A549 (cell line): ENCODE measurements at regions not wholly inside any gene's neighbourhood (a gene's known extent, or its start where the extent isn't known, plus 50 kb on each side); places are given as distances from the start of the nearest gene placed in this dataset.

Source experiments
- ATAC-seq, 2 experiments: fragments of 200-7000 bp in 1 of 2; fragments of >200 bp in 1 of 2; cut with Nextera tagmentation in 1 of 2; cut with Tn5 transposase in 1 of 2; 3 replicates each; pipeline versions ENCODE4 v1.8.0 to v1.9.1; 2018 to 2020; ENCODE audit warnings: mild to moderate bottlenecking in 1 of 2, moderate library complexity in 1 of 2
- CTCF ChIA-PET: fragments of 300-600 bp; sonication (Branson Sonifier 250); formaldehyde crosslinking; extraction: SDS; loops from one replicate; lab custom pipeline; 2021; ENCODE audit warnings: antibody characterized with exemption, inconsistent platforms; lab: Yijun Ruan, JAX
- POLR2A ChIA-PET: fragments of 350-600 bp; formaldehyde crosslinking; extraction: SDS; loops from one replicate; lab custom pipeline; 2021; ENCODE audit warnings: antibody characterized with exemption, inconsistent platforms; lab: Yijun Ruan, JAX
- DNase-seq, 2 experiments: peaks; one replicate each; pipeline versions ENCODE4 v3.0.0 to v3.0.0-alpha.2; 2011 to 2016; ENCODE audit warnings: low read depth in 1 of 2, low spot score in 1 of 2
- FAIRE-seq: peaks from 2 replicates; lab custom pipeline; 2011; peaks lifted over from hg19 to GRCh38; lab: Jason Lieb, UNC
- H3K27ac ChIP-seq, 2 experiments: fragments of >200 bp; sonication (Bioruptor Twin); formaldehyde crosslinking; 3 replicates each; pipeline ENCODE4 v1.5.1; 2016 to 2017
- H3K4me1 ChIP-seq: fragments of >200 bp; sonication (Bioruptor Twin); formaldehyde crosslinking; 3 replicates; pipeline ENCODE4 v1.6.1; 2016
- H3K4me2 ChIP-seq: fragments of >200 bp; sonication (Bioruptor Twin); formaldehyde crosslinking; 3 replicates; pipeline ENCODE4 v1.6.1; 2016
- H3K4me3 ChIP-seq: fragments of >200 bp; sonication (Bioruptor Twin); formaldehyde crosslinking; 3 replicates; pipeline ENCODE4 v1.5.1; 2016
- H3K9me3 ChIP-seq: fragments of >200 bp; sonication (Bioruptor Twin); formaldehyde crosslinking; 3 replicates; pipeline ENCODE4 v1.6.1; 2016
- BHLHE40 ChIP-seq: IDR thresholded peaks from 2 replicates; pipeline ENCODE4 v1.6.1; 2012; ENCODE audit warnings: low read depth, low read length, inconsistent platforms
- CBX8 ChIP-seq: fragments of 200-600 bp; sonication (generic); IDR thresholded peaks from 2 replicates; pipeline ENCODE4 v1.6.1; 2016
- CEBPB ChIP-seq, 2 experiments: fragments of >200 bp in 1 of 2; sonication (Bioruptor Twin) in 1 of 2; formaldehyde crosslinking in 1 of 2; IDR thresholded peaks; 2 replicates each; pipeline ENCODE4 v1.6.1; 2012 to 2016
- CHD4 ChIP-seq: fragments of 200-600 bp; sonication (generic); IDR thresholded peaks from 2 replicates; pipeline ENCODE4 v1.6.1; 2016; ENCODE audit warnings: antibody characterized with exemption, mild to moderate bottlenecking, borderline replicate concordance
- EHF ChIP-seq: fragments of 250-450 bp; sonication (Bioruptor Pico); IDR thresholded peaks from 2 replicates; pipeline ENCODE4 v1.5.0; 2020; ENCODE audit warnings: mild to moderate bottlenecking
- EHMT2 ChIP-seq: fragments of 200-600 bp; sonication (generic); IDR thresholded peaks from 2 replicates; pipeline ENCODE4 v1.6.1; 2016; ENCODE audit warnings: antibody characterized with exemption, low read depth, mild to moderate bottlenecking, moderate library complexity
- EP300 ChIP-seq, 2 experiments: fragments of >200 bp; sonication (Bioruptor Twin); formaldehyde crosslinking; IDR thresholded peaks; 2 replicates in 1 of 2; 3 replicates in 1 of 2; pipeline ENCODE4 v1.6.1; 2016 to 2017
- ESRRA ChIP-seq: fragments of 150-350 bp; IDR thresholded peaks from 2 replicates; pipeline ENCODE4 v1.6.1; 2014; ENCODE audit warnings: mild to moderate bottlenecking, low read length, borderline replicate concordance
- FOSB ChIP-seq: fragments of 250-450 bp; sonication (Bioruptor Pico); IDR thresholded peaks from 2 replicates; pipeline ENCODE4 v1.5.0; 2020; ENCODE audit warnings: mild to moderate bottlenecking, moderate library complexity
- FOXS1 ChIP-seq: fragments of 250-450 bp; sonication (Bioruptor Pico); IDR thresholded peaks from 2 replicates; pipeline ENCODE4 v1.5.0; 2020; ENCODE audit warnings: mild to moderate bottlenecking, moderate library complexity
- GATA3 ChIP-seq: IDR thresholded peaks from 2 replicates; pipeline ENCODE4 v1.6.1; 2012; ENCODE audit warnings: borderline replicate concordance
- HDAC2 ChIP-seq: fragments of 200-600 bp; sonication (generic); IDR thresholded peaks from 2 replicates; pipeline ENCODE4 v1.6.1; 2016
- HOXB13 ChIP-seq: fragments of 250-450 bp; sonication (Bioruptor Pico); IDR thresholded peaks from 2 replicates; pipeline ENCODE4 v1.5.0; 2020; ENCODE audit warnings: low read depth, mild to moderate bottlenecking, moderate library complexity
- HOXB5 ChIP-seq: fragments of 250-450 bp; sonication (Bioruptor Pico); IDR thresholded peaks from 2 replicates; pipeline ENCODE4 v1.5.0; 2020; ENCODE audit warnings: mild to moderate bottlenecking, moderate library complexity
- JUN ChIP-seq, 2 experiments: fragments of >200 bp; sonication (Bioruptor Twin); formaldehyde crosslinking; IDR thresholded peaks; 2 replicates in 1 of 2; 3 replicates in 1 of 2; pipeline ENCODE4 v1.6.1; 2016 to 2017
- JUNB ChIP-seq: fragments of >200 bp; sonication (Bioruptor Twin); formaldehyde crosslinking; IDR thresholded peaks from 2 replicates; pipeline ENCODE4 v1.6.1; 2016
- KDM1A ChIP-seq: fragments of 200-600 bp; sonication (generic); IDR thresholded peaks from 2 replicates; pipeline ENCODE4 v1.6.1; 2016; ENCODE audit warnings: low read depth, mild to moderate bottlenecking
- KDM5A ChIP-seq: fragments of 200-600 bp; sonication (generic); IDR thresholded peaks from 2 replicates; pipeline ENCODE4 v1.6.1; 2016; ENCODE audit warnings: antibody characterized with exemption, mild to moderate bottlenecking
- NFE2L2 ChIP-seq: fragments of 150-350 bp; conservative IDR thresholded peaks from 2 replicates; pipeline ENCODE4 v1.6.1; 2014; ENCODE audit warnings: low read length
- POLR2A ChIP-seq: IDR thresholded peaks from 2 replicates; pipeline ENCODE4 v1.6.1; 2012; ENCODE audit warnings: mild to moderate bottlenecking, low read length
- RARB ChIP-seq: fragments of 250-450 bp; sonication (Bioruptor Pico); IDR thresholded peaks from 2 replicates; pipeline ENCODE4 v1.8.0; 2021; ENCODE audit warnings: mild to moderate bottlenecking, moderate library complexity
- RCOR1 ChIP-seq: fragments of 150-350 bp; IDR thresholded peaks from 2 replicates; pipeline ENCODE4 v1.6.1; 2014; ENCODE audit warnings: antibody characterized with exemption, low read length, low read depth
- TFCP2L1 ChIP-seq: fragments of 250-450 bp; sonication (Bioruptor Pico); IDR thresholded peaks from 2 replicates; pipeline ENCODE4 v1.5.0; 2021; ENCODE audit warnings: mild to moderate bottlenecking
- TP53 ChIP-seq: fragments of 250-450 bp; sonication (Bioruptor Pico); IDR thresholded peaks from 2 replicates; pipeline ENCODE4 v1.5.0; 2021; ENCODE audit warnings: mild to moderate bottlenecking, moderate library complexity
- ZC3H11A ChIP-seq: fragments of 450-650 bp; IDR thresholded peaks from 2 replicates; pipeline ENCODE4 v1.6.1; 2014; ENCODE audit warnings: antibody characterized with exemption, mild to moderate bottlenecking
- ZNF302 ChIP-seq: fragments of 250-450 bp; sonication (Bioruptor Pico); IDR thresholded peaks from 2 replicates; pipeline ENCODE4 v1.9.0; 2021; ENCODE audit warnings: inconsistent platforms, mild to moderate bottlenecking, moderate library complexity
- ZSCAN20 ChIP-seq: fragments of 250-450 bp; sonication (Bioruptor Pico); IDR thresholded peaks from 2 replicates; pipeline ENCODE4 v1.8.0; 2022; ENCODE audit warnings: mild to moderate bottlenecking, moderate library complexity
- WGBS: methylation state at CpG from one replicate; pipeline ENCODE4 v1.1.6; 2017; ENCODE audit errors: missing lambda C conversion rate; 5-methylcytosine and 5-hydroxymethylcytosine counted together
- TF ChIP-seq, protein P1 (sequence below): IDR thresholded peaks from 2 replicates; pipeline ENCODE4 v1.6.1; 2012; ENCODE audit warnings: low read depth, borderline replicate concordance

DNA sequence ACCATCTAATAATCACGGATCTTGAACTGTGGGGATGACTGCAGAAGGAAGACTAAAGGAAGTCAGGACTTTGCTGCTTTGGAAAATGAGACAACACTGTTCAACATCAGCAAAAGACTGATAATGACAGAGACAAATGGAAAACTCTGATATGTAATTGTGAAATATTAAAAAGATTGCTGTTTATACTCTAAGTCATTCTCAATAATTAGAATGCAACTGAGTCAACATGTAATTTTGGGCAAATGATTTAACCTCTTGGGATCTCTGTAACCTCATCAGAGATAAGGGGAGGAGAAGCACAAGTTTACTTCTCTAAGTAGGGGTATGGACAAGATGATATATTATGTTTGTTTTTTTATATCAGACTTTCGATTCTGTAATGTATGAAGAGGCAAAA lies 121.9 kb downstream of the GASK1B start:
- POLR2A ChIA-PET = no interaction called here
- ATAC-seq (no peak), FAIRE-seq (no peak), DNase-seq (no peak)
- Histone ChIP-seq H3K27ac (no peak overlapping the region), H3K4me2 (no peak overlapping the region), H3K9me3 (no peaks in the 10 kb centered on the region), H3K4me3 (no peak overlapping the region), H3K4me1 (no peaks in the 10 kb centered on the region)
- TF ChIP-seq, protein P1, sequence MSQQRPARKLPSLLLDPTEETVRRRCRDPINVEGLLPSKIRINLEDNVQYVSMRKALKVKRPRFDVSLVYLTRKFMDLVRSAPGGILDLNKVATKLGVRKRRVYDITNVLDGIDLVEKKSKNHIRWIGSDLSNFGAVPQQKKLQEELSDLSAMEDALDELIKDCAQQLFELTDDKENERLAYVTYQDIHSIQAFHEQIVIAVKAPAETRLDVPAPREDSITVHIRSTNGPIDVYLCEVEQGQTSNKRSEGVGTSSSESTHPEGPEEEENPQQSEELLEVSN = no peak
- no peak for TF ChIP-seq EP300 (IDR thresholded peaks at IDR 0.05)
- TF ChIP-seq ZSCAN20 (CRISPR knock-in tag) = no peak
- TF ChIP-seq KDM5A = no peak
- no peak for TF ChIP-seq HDAC2
- no peak for TF ChIP-seq BHLHE40
- TF ChIP-seq ZNF302 (CRISPR knock-in tag) = no peak
- TF ChIP-seq EHMT2 = no peak
- TF ChIP-seq JUNB = no peak
- no peak for TF ChIP-seq CEBPB (IDR thresholded peaks at IDR 0.05)
- TF ChIP-seq RCOR1 = no peak
- TF ChIP-seq TFCP2L1 = no peak
- TF ChIP-seq FOSB (CRISPR knock-in tag) = no peak
- TF ChIP-seq HOXB5 (CRISPR knock-in tag) = no peak
- no peak for TF ChIP-seq RARB (CRISPR knock-in tag)
- TF ChIP-seq CBX8 = no peak
- no peak for TF ChIP-seq FOXS1 (CRISPR knock-in tag)
- 31% methylated on average over 2 of the region's 2 CpGs for WGBS
- CTCF ChIA-PET = no interaction called here

DNA sequence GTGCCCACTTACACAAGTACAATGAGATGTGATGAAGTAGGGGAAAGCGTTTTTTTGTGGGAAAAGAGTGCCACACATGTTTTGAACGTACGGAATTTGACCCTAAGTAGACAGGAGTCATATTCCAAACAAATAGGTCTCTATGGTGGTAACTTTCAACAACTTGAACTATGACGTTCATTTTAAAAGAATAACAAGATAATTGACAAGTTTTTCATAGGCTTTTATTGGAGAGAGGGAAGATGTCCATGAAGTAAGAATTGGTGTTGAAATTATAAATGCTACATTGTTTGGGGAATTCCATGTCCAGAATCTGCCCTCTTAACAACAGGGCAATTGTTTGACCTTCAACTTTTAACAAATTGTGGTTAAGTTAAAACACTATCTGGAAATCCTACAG lies 126.5 kb downstream of the GASK1B start:
- Histone ChIP-seq H3K27ac (no peak overlapping the region), H3K9me3 (no peaks in the 10 kb centered on the region), H3K4me1 (no peaks in the 10 kb centered on the region), H3K4me3 (no peak overlapping the region), H3K4me2 (no peak overlapping the region)
- no peak for FAIRE-seq
- POLR2A ChIA-PET = no interaction called here
- no peak for TF ChIP-seq GATA3
- no peak for TF ChIP-seq NFE2L2
- TF ChIP-seq POLR2A = no peak
- no peak for TF ChIP-seq CHD4
- no peak for TF ChIP-seq KDM1A
- no peak for TF ChIP-seq FOXS1 (CRISPR knock-in tag)
- TF ChIP-seq ESRRA = no peak
- DNase-seq = no peak
- WGBS = 58% methylated on average over 4 of the region's 4 CpGs
- ATAC-seq = no peak
- CTCF ChIA-PET = no interaction called here

DNA sequence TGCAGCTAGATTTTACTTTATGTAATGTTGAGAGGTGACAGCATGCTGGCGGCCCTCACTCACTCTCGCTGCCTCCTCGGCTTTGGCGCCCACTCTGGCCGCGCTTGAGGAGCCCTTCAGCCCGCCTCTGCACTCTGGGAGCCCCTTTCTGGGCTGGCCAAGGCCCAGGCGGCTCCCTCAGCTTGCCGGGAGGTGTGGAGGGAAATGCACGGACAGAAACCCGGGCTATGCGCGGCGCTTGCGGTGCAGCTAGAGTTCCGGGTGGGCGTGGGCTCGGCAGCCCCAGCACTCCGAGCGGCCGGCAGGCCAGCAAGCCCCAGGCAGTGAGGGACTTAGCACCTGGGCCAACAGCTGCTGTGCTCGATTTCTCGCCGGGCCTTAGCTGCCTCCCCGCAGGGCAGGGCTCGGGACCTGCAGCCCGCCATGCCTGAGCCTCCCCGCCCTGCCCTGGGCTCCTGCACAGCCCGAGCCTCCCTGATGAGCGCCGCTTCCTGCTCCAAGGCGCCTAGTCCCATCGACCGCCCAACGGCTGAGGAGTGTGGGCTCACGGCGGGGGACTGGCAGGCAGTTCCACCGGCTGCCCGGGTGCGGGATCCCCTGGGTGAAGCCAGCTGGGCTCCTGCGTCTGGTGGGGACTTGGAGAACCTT lies 128.7 kb downstream of the GASK1B start:
- no peak overlapping the region for H3K27ac ChIP-seq
- ChIA-PET CTCF (no interaction called here), POLR2A (no interaction called here)
- no peak for ATAC-seq
- no peak for FAIRE-seq
- H3K4me1 ChIP-seq = no peaks in the 10 kb centered on the region
- no peak overlapping the region for H3K4me2 ChIP-seq
- H3K9me3 ChIP-seq = no peaks in the 10 kb centered on the region
- TF ChIP-seq CHD4 (no peak), JUN (IDR thresholded peaks at IDR 0.05) (no peak), TP53 (no peak), TFCP2L1 (no peak), HOXB13 (no peak), EHF (CRISPR knock-in tag) (no peak), ZC3H11A (no peak)
- DNase-seq = no peak
- WGBS = 74% methylated on average over 14 of the region's 41 CpGs
- no peak overlapping the region for H3K4me3 ChIP-seq
